ENCODE measurements at regions not wholly inside any gene's neighbourhood (a gene's known extent, or its start where the extent isn't known, plus 50 kb on each side); places are given as distances from the start of the nearest gene placed in this dataset.

- intact Hi-C loops (cut with micrococcal nuclease) = no loop called here
- H3K79me2 ChIP-seq (ENCODE audit: insufficient read depth, low read length) = no peaks in the 10 kb centered on the region
- no peak overlapping the region for H3K27ac ChIP-seq (ENCODE audit: low read depth, low read length)
- H3K4me3 ChIP-seq (replicated peaks in 1 of 2; ENCODE audit: low read depth in 1 of 2, low read length in 2 of 2) = no peak overlapping the region
- ATAC-seq (no peak), DNase-seq (ENCODE audit: low read depth, low spot score) (no peak)
- ChIA-PET RAD21 (ENCODE audit: low non-redundant PET in 1 of 2, low total read pairs in 2 of 2, uncharacterized antibody in 2 of 2, unreplicated experiment in 2 of 2) (no interaction called here), CTCF (no interaction called here), POLR2A (no interaction called here)
- H3K9me3 ChIP-seq (ENCODE audit: control insufficient read depth in 1 of 2, insufficient read depth in 1 of 2, low read depth in 1 of 2, low read length in 2 of 2) = no peaks in the 10 kb centered on the region
- no peaks in the 10 kb centered on the region for H3K9me2 ChIP-seq (ENCODE audit: insufficient read depth)
- H4K20me1 ChIP-seq (ENCODE audit: insufficient read depth) = no peaks in the 10 kb centered on the region
- H3K4me2 ChIP-seq (ENCODE audit: low read length) = no peak overlapping the region
- H3K4me1 ChIP-seq (ENCODE audit: control insufficient read depth in 1 of 2, insufficient read depth in 2 of 2, low read length in 2 of 2) = no peaks in the 10 kb centered on the region
- no peaks in the 10 kb centered on the region for H3K27me3 ChIP-seq (ENCODE audit: insufficient read depth, low read length)
- TF ChIP-seq, protein P1, sequence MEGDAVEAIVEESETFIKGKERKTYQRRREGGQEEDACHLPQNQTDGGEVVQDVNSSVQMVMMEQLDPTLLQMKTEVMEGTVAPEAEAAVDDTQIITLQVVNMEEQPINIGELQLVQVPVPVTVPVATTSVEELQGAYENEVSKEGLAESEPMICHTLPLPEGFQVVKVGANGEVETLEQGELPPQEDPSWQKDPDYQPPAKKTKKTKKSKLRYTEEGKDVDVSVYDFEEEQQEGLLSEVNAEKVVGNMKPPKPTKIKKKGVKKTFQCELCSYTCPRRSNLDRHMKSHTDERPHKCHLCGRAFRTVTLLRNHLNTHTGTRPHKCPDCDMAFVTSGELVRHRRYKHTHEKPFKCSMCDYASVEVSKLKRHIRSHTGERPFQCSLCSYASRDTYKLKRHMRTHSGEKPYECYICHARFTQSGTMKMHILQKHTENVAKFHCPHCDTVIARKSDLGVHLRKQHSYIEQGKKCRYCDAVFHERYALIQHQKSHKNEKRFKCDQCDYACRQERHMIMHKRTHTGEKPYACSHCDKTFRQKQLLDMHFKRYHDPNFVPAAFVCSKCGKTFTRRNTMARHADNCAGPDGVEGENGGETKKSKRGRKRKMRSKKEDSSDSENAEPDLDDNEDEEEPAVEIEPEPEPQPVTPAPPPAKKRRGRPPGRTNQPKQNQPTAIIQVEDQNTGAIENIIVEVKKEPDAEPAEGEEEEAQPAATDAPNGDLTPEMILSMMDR (IDR thresholded peaks at IDR 0.05 in 2 of 3, conservative IDR thresholded peaks at IDR 0.05 in 1 of 3; ENCODE audit: borderline replicate concordance in 1 of 3, insufficient read depth in 1 of 3, low read depth in 2 of 3, low read length in 2 of 3) = no peak
- TF ChIP-seq EGR1 (IDR thresholded peaks at IDR 0.05; ENCODE audit: low read depth) (no peak), EZH2 (IDR thresholded peaks at IDR 0.05) (no peak), JUND (IDR thresholded peaks at IDR 0.05) (no peak), ATF3 (IDR thresholded peaks at IDR 0.05) (no peak), ZFX (IDR thresholded peaks at IDR 0.05) (no peak), SIN3A (IDR thresholded peaks at IDR 0.05; ENCODE audit: low read depth) (no peak)
- TF ChIP-seq, protein P2, sequence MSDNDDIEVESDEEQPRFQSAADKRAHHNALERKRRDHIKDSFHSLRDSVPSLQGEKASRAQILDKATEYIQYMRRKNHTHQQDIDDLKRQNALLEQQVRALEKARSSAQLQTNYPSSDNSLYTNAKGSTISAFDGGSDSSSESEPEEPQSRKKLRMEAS (IDR thresholded peaks at IDR 0.05) = no peak
- TF ChIP-seq, protein P3, sequence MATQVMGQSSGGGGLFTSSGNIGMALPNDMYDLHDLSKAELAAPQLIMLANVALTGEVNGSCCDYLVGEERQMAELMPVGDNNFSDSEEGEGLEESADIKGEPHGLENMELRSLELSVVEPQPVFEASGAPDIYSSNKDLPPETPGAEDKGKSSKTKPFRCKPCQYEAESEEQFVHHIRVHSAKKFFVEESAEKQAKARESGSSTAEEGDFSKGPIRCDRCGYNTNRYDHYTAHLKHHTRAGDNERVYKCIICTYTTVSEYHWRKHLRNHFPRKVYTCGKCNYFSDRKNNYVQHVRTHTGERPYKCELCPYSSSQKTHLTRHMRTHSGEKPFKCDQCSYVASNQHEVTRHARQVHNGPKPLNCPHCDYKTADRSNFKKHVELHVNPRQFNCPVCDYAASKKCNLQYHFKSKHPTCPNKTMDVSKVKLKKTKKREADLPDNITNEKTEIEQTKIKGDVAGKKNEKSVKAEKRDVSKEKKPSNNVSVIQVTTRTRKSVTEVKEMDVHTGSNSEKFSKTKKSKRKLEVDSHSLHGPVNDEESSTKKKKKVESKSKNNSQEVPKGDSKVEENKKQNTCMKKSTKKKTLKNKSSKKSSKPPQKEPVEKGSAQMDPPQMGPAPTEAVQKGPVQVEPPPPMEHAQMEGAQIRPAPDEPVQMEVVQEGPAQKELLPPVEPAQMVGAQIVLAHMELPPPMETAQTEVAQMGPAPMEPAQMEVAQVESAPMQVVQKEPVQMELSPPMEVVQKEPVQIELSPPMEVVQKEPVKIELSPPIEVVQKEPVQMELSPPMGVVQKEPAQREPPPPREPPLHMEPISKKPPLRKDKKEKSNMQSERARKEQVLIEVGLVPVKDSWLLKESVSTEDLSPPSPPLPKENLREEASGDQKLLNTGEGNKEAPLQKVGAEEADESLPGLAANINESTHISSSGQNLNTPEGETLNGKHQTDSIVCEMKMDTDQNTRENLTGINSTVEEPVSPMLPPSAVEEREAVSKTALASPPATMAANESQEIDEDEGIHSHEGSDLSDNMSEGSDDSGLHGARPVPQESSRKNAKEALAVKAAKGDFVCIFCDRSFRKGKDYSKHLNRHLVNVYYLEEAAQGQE (IDR thresholded peaks at IDR 0.05; ENCODE audit: low read depth) = no peak
- BruUV-seq (replicated peaks) = no TSS peak
- H2AFZ ChIP-seq (ENCODE audit: low read depth, low read length, poor library complexity, severe bottlenecking) = no peak overlapping the region
- H3K9ac ChIP-seq (ENCODE audit: low read length) = no peak overlapping the region
- H3K36me3 ChIP-seq (ENCODE audit: control insufficient read depth in 1 of 2, insufficient read depth in 2 of 2, low read length in 2 of 2) = no peaks in the 10 kb centered on the region
Measured at GRCh38 chr17:79152110-79152509, 77.5 kb downstream of the ENGASE start.
